Hepatocyte (in vitro differentiated cells): ENCODE measurements at regions not wholly inside any gene's neighbourhood (a gene's known extent, or its start where the extent isn't known, plus 50 kb on each side); places are given as distances from the start of the nearest gene placed in this dataset.

Experiments
- CTCF ChIP-seq: fragments of 200-600 bp; sonication (generic); IDR thresholded peaks from 2 replicates; pipeline ENCODE4 v1.5.1; 2016; ENCODE audit warnings: antibody characterized with exemption, mild to moderate bottlenecking; ENCODE audit not compliant: poor library complexity
- EZH2phosphoT487 ChIP-seq: fragments of 200-600 bp; sonication (generic); IDR thresholded peaks from one replicate; pipeline ENCODE4 v1.6.1; 2018; ENCODE audit warnings: antibody characterized with exemption, mild to moderate bottlenecking, low read depth, moderate library complexity; ENCODE audit not compliant: unreplicated experiment, severe bottlenecking

GRCh38 chr18:45374236-45374635 lies 241.0 kb upstream of the SLC14A2 start:
- TF ChIP-seq CTCF, result no peak
- no peak for TF ChIP-seq EZH2phosphoT487
